Mucosa of descending colon (tissue), 3 donors: ENCODE measurements at regions not wholly inside any gene's neighbourhood (a gene's known extent, or its start where the extent isn't known, plus 50 kb on each side); places are given as distances from the start of the nearest gene placed in this dataset.

Experiments
- ATAC-seq: fragments of 200-7000 bp; cut with Tn5 transposase; one replicate; pipeline ENCODE4 v1.9.1; 2020; ENCODE audit warnings: mild to moderate bottlenecking, moderate library complexity
- DNase-seq, 3 donors: peaks; one replicate each; pipeline ENCODE4 v3.0.0-alpha.2; 2020
- H3K36me3 ChIP-seq: fragments of 200-600 bp; one replicate; pipeline ENCODE4 v1.8.0; 2021; ENCODE audit warnings: low read depth, mild to moderate bottlenecking
- H3K4me1 ChIP-seq: fragments of 200-600 bp; one replicate; pipeline ENCODE4 v1.8.0; 2021; ENCODE audit warnings: low read depth, mild to moderate bottlenecking
- H3K4me3 ChIP-seq: fragments of 200-600 bp; one replicate; pipeline ENCODE4 v1.8.0; 2021; ENCODE audit warnings: mild to moderate bottlenecking
- H3K9me3 ChIP-seq: fragments of 200-600 bp; one replicate; pipeline ENCODE4 v1.8.0; 2021; ENCODE audit warnings: mild to moderate bottlenecking
- CTCF ChIP-seq: fragments of 200-600 bp; IDR thresholded peaks from one replicate; pipeline ENCODE4 v1.8.0; 2022; ENCODE audit warnings: antibody characterized with exemption, mild to moderate bottlenecking
- intact Hi-C, 2 donors: fragments of 100-400 bp; cut with DNase I in 1 of 2; cut with micrococcal nuclease in 1 of 2; formaldehyde crosslinking; loops; one replicate each; pipeline versions ENCODE4 v1.11.0 to v1.11.1; 2022; cut with DNase I, micrococcal nuclease
- donor health status: DM: no; HTN: no; CAD: no; lungs with moderate emphysema.
- donor health status: DM: no; HTN: no; CAD: no.
- donor health status: DM: no; HTN: yes; CAD: no.

GRCh38 chr2:239462671-239463506 is 62.1 kb upstream of the HDAC4 start:
- ATAC-seq, result no peak

GRCh38 chr2:239462191-239462515 is 61.3 kb upstream of the HDAC4 start:
- DNase-seq (no peak), ATAC-seq (no peak)
- H3K9me3 ChIP-seq, result no peaks in the 10 kb centered on the region
- intact Hi-C loops, result no loop called here
- H3K4me3 ChIP-seq, result no peak overlapping the region
- H3K4me1 ChIP-seq, result no peaks in the 10 kb centered on the region
- H3K36me3 ChIP-seq, result no peaks in the 10 kb centered on the region
- TF ChIP-seq CTCF, result no peak

More at GRCh38 chr2:239462671-239463506, 62.1 kb upstream of the HDAC4 start:
- intact Hi-C loops, result no loop called here
- no peak overlapping the region for H3K4me3 ChIP-seq
- TF ChIP-seq CTCF, result no peak
- no peaks in the 10 kb centered on the region for H3K36me3 ChIP-seq
- no peak for DNase-seq
- no peaks in the 10 kb centered on the region for H3K4me1 ChIP-seq
- H3K9me3 ChIP-seq, result no peaks in the 10 kb centered on the region

GRCh38 chr2:239461291-239462190 is 60.7 kb upstream of the HDAC4 start:
- H3K9me3 ChIP-seq, result no peaks in the 10 kb centered on the region
- no peaks in the 10 kb centered on the region for H3K36me3 ChIP-seq
- DNase-seq (no peak), ATAC-seq (no peak)
- H3K4me3 ChIP-seq, result no peak overlapping the region
- TF ChIP-seq CTCF, result no peak
- no peaks in the 10 kb centered on the region for H3K4me1 ChIP-seq
- intact Hi-C loops, result no loop called here

DNA sequence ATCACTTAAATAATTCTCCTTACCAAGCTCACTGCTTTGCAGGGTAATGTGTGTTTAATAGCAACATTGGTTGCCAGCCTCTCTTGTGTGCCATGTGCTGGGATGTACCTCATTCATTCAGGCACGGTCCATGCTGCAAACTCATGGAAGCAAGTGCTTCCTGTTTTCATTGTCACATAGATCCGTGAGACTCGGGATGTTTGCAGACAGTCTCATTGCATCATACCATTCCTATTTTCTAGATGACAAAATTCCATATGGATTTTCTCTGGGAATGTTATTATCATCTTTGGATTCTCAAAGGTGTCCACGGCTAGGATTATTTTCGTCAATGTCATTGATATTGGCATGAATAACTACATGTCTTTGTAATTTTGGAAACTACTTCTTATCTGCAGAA is 60.0 kb upstream of the HDAC4 start:
- no peak for TF ChIP-seq CTCF
- ATAC-seq (no peak), DNase-seq (no peak)
- H3K4me3 ChIP-seq, result no peak overlapping the region
- no peaks in the 10 kb centered on the region for H3K4me1 ChIP-seq
- intact Hi-C loops, result no loop called here
- no peaks in the 10 kb centered on the region for H3K36me3 ChIP-seq
- H3K9me3 ChIP-seq, result no peaks in the 10 kb centered on the region

GRCh38 chr2:239459606-239460005 is 58.8 kb upstream of the HDAC4 start:
- no peak overlapping the region for H3K4me3 ChIP-seq
- no peaks in the 10 kb centered on the region for H3K36me3 ChIP-seq
- TF ChIP-seq CTCF, result no peak
- no peaks in the 10 kb centered on the region for H3K4me1 ChIP-seq
- DNase-seq (no peak), ATAC-seq (no peak)
- H3K9me3 ChIP-seq, result no peaks in the 10 kb centered on the region
- intact Hi-C loops, result no loop called here
